HL-60 (cell line): ENCODE measurements at regions not wholly inside any gene's neighbourhood (a gene's known extent, or its start where the extent isn't known, plus 50 kb on each side); places are given as distances from the start of the nearest gene placed in this dataset.

Experiments
- DNase-seq, 2 experiments: peaks; one replicate each; pipeline ENCODE4 v3.0.0-alpha.2; 2010 to 2020; ENCODE audit warnings: low read depth in 1 of 2, low spot score in 1 of 2
- H3K27ac ChIP-seq: fragments of 250-450 bp; sonication (Bioruptor Pico); replicated peaks from 2 replicates; pipeline ENCODE4 v1.5.1; 2020; ENCODE audit warnings: mild to moderate bottlenecking, moderate library complexity
- H3K27me3 ChIP-seq: fragments of 250-450 bp; sonication (Bioruptor Pico); 2 replicates; pipeline ENCODE4 v1.5.1; 2021; ENCODE audit warnings: mild to moderate bottlenecking, moderate library complexity; ENCODE audit not compliant: insufficient read depth, poor library complexity, severe bottlenecking
- H3K4me3 ChIP-seq: replicated peaks from 2 replicates; pipeline ENCODE4 v1.5.1; 2011; ENCODE audit warnings: mild to moderate bottlenecking, control low read depth, low read length; ENCODE audit not compliant: insufficient read depth
- GABPA ChIP-seq: IDR thresholded peaks from 2 replicates; pipeline ENCODE4 v1.6.1; 2012; ENCODE audit warnings: low read depth
- POLR2AphosphoS5 ChIP-seq: IDR thresholded peaks from 2 replicates; pipeline ENCODE4 v1.6.1; 2012; ENCODE audit warnings: low read depth
- SPI1 ChIP-seq: IDR thresholded peaks from 2 replicates; pipeline ENCODE4 v1.6.1; 2012; ENCODE audit warnings: low read depth, mild to moderate bottlenecking, borderline replicate concordance
- TF ChIP-seq, protein P1 (sequence below): IDR thresholded peaks from one replicate; pipeline ENCODE4 v1.5.1; 2011; ENCODE audit warnings: low read length, control low read depth, inconsistent platforms; ENCODE audit not compliant: insufficient read depth
- TF ChIP-seq, protein P2 (sequence below): IDR thresholded peaks from 2 replicates; pipeline ENCODE4 v1.6.1; 2012; ENCODE audit warnings: low read depth; ENCODE audit not compliant: insufficient replicate concordance

GRCh38 chr16:73813527-73813926 is 483.1 kb upstream of the PSMD7 start:
- DNase-seq, result no peak

DNA sequence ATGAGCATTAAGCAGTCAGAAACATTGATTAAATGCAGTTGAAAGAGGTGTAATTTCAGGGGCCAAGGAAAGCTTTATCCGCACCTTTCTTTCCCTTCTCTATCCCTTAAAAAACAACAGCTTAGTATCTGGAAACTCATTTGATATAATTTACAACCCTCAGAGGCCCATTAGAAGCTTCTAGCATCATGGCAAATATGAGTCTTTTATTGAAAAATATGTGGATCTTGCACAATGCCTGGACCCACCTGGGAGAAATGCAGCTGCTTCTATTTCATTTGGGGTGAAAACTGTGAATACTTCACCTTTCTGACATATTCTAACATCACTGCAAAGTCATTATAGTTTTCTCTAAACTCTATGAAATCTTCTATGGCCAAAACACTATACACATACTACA is 492.2 kb upstream of the PSMD7 start:
- Histone ChIP-seq H3K27ac (no peak overlapping the region), H3K27me3 (no peaks in the 10 kb centered on the region), H3K4me3 (no peak overlapping the region)
- TF ChIP-seq, protein P1, sequence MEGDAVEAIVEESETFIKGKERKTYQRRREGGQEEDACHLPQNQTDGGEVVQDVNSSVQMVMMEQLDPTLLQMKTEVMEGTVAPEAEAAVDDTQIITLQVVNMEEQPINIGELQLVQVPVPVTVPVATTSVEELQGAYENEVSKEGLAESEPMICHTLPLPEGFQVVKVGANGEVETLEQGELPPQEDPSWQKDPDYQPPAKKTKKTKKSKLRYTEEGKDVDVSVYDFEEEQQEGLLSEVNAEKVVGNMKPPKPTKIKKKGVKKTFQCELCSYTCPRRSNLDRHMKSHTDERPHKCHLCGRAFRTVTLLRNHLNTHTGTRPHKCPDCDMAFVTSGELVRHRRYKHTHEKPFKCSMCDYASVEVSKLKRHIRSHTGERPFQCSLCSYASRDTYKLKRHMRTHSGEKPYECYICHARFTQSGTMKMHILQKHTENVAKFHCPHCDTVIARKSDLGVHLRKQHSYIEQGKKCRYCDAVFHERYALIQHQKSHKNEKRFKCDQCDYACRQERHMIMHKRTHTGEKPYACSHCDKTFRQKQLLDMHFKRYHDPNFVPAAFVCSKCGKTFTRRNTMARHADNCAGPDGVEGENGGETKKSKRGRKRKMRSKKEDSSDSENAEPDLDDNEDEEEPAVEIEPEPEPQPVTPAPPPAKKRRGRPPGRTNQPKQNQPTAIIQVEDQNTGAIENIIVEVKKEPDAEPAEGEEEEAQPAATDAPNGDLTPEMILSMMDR, result no peak
- TF ChIP-seq, protein P2, sequence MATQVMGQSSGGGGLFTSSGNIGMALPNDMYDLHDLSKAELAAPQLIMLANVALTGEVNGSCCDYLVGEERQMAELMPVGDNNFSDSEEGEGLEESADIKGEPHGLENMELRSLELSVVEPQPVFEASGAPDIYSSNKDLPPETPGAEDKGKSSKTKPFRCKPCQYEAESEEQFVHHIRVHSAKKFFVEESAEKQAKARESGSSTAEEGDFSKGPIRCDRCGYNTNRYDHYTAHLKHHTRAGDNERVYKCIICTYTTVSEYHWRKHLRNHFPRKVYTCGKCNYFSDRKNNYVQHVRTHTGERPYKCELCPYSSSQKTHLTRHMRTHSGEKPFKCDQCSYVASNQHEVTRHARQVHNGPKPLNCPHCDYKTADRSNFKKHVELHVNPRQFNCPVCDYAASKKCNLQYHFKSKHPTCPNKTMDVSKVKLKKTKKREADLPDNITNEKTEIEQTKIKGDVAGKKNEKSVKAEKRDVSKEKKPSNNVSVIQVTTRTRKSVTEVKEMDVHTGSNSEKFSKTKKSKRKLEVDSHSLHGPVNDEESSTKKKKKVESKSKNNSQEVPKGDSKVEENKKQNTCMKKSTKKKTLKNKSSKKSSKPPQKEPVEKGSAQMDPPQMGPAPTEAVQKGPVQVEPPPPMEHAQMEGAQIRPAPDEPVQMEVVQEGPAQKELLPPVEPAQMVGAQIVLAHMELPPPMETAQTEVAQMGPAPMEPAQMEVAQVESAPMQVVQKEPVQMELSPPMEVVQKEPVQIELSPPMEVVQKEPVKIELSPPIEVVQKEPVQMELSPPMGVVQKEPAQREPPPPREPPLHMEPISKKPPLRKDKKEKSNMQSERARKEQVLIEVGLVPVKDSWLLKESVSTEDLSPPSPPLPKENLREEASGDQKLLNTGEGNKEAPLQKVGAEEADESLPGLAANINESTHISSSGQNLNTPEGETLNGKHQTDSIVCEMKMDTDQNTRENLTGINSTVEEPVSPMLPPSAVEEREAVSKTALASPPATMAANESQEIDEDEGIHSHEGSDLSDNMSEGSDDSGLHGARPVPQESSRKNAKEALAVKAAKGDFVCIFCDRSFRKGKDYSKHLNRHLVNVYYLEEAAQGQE, result no peak
- TF ChIP-seq POLR2AphosphoS5, result no peak
- TF ChIP-seq GABPA, result no peak
- no peak for TF ChIP-seq SPI1
- DNase-seq, result no peak

More at GRCh38 chr16:73813527-73813926, 483.1 kb upstream of the PSMD7 start:
- no peak for TF ChIP-seq POLR2AphosphoS5
- Histone ChIP-seq H3K27ac (no peak overlapping the region), H3K4me3 (no peak overlapping the region), H3K27me3 (peaks cover 2% of the 10 kb centered on the region)

- no peak overlapping the region for H3K27ac ChIP-seq
- H3K4me3 ChIP-seq, result no peak overlapping the region
- H3K27me3 ChIP-seq, result no peaks in the 10 kb centered on the region
- no peak for TF ChIP-seq GABPA
- TF ChIP-seq, protein P2, result no peak
- TF ChIP-seq, protein P1, result no peak
- TF ChIP-seq POLR2AphosphoS5, result no peak
- no peak for TF ChIP-seq SPI1
- DNase-seq, result no peak
These were observed 498.1 kb upstream of the PSMD7 start for GRCh38 chr16:73798471-73798870.

GRCh38 chr16:73797115-73797514 is 499.5 kb upstream of the PSMD7 start:
- no peaks in the 10 kb centered on the region for H3K27me3 ChIP-seq
- DNase-seq, result no peak
- no peak overlapping the region for H3K4me3 ChIP-seq
- H3K27ac ChIP-seq, result no peak overlapping the region
- TF ChIP-seq GABPA, result no peak

- DNase-seq, result no peak
- H3K4me3 ChIP-seq, result no peak overlapping the region
- TF ChIP-seq, protein P2, result no peak
- no peaks in the 10 kb centered on the region for H3K27me3 ChIP-seq
- no peak overlapping the region for H3K27ac ChIP-seq
These were observed 500.4 kb upstream of the PSMD7 start for GRCh38 chr16:73796241-73796640.
